ENCODE measurements at regions not wholly inside any gene's neighbourhood (a gene's known extent, or its start where the extent isn't known, plus 50 kb on each side); places are given as distances from the start of the nearest gene placed in this dataset.

- no peak for TF ChIP-seq CTCF (IDR thresholded peaks at IDR 0.05)
- TF ChIP-seq POLR2A (IDR thresholded peaks at IDR 0.05), result no peak
Measured at GRCh38 chr4:14070289-14070880, 442.9 kb upstream of the BOD1L1 start.

Data from adrenal gland (tissue), 5 donors.